Stomach (tissue), 4 donors: ENCODE measurements at regions not wholly inside any gene's neighbourhood (a gene's known extent, or its start where the extent isn't known, plus 50 kb on each side); places are given as distances from the start of the nearest gene placed in this dataset.
"Not testable (repeated sequence)": the region's sequence is repeated elsewhere in the genome, so short reads cannot be mapped to it uniquely, and the experiment has no call there.

ENCODE experiments used
- POLR2A ChIP-seq, 4 donors: fragments of 450-650 bp; IDR thresholded peaks; one replicate each; pipeline ENCODE4 v1.6.1; 2016; ENCODE audit warnings: antibody characterized with exemption in 4 of 4, control low read depth in 2 of 4, mild to moderate bottlenecking in 1 of 4, moderate library complexity in 1 of 4
- TF ChIP-seq, protein P1 (sequence below), 7 experiments: fragments of 450-650 bp in 4 of 7; fragments of 200-600 bp in 3 of 7; sonication (generic) in 3 of 7; IDR thresholded peaks; one replicate each; pipeline ENCODE4 v1.5.1; 2016 to 2019; ENCODE audit warnings: antibody characterized with exemption in 7 of 7, control low read depth in 2 of 7, mild to moderate bottlenecking in 1 of 7

DNA sequence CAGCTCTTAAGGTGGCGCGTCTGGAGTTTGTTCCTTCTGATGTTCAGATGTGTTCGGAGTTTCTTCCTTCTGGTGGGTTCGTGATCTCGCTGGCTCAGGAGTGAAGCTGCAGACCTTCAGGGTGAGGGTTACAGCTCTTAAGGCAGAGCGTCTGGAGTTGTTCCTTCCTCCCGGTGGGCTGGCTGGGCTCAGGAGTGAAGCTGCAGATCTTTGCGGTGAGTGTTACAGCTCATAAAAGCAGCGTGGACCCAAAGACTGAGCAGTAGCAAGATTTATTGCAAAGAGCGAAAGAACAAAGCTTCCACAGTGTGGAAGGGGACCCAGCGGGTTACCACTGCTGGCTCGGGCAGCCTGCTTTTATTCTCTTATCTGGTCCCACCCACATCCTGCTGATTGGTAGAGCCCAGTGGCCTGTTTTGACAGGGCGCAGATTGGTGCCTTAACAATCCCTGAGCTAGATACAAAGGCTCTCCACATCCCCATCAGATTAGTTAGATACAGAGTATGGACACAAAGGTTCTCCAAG, 244.3 kb downstream of the PLA2G4A start:
- not testable (repeated sequence) for TF ChIP-seq POLR2A (IDR thresholded peaks at IDR 0.05)
- TF ChIP-seq, protein P1, sequence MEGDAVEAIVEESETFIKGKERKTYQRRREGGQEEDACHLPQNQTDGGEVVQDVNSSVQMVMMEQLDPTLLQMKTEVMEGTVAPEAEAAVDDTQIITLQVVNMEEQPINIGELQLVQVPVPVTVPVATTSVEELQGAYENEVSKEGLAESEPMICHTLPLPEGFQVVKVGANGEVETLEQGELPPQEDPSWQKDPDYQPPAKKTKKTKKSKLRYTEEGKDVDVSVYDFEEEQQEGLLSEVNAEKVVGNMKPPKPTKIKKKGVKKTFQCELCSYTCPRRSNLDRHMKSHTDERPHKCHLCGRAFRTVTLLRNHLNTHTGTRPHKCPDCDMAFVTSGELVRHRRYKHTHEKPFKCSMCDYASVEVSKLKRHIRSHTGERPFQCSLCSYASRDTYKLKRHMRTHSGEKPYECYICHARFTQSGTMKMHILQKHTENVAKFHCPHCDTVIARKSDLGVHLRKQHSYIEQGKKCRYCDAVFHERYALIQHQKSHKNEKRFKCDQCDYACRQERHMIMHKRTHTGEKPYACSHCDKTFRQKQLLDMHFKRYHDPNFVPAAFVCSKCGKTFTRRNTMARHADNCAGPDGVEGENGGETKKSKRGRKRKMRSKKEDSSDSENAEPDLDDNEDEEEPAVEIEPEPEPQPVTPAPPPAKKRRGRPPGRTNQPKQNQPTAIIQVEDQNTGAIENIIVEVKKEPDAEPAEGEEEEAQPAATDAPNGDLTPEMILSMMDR (IDR thresholded peaks at IDR 0.05): not testable (repeated sequence)
